Choroid plexus epithelial cell (primary cell): ENCODE measurements at regions not wholly inside any gene's neighbourhood (a gene's known extent, or its start where the extent isn't known, plus 50 kb on each side); places are given as distances from the start of the nearest gene placed in this dataset.

Source experiments
- DNase-seq: peaks from one replicate; pipeline ENCODE4 v3.0.0-alpha.2; 2010; ENCODE audit warnings: low read depth
- H3K4me3 ChIP-seq: 2 replicates; pipeline ENCODE4 v1.5.1; 2011; ENCODE audit warnings: low read depth, mild to moderate bottlenecking, control low read depth, low read length, moderate library complexity
- CTCF ChIP-seq: conservative IDR thresholded peaks from 2 replicates; pipeline ENCODE4 v1.5.1; 2011; ENCODE audit warnings: low read depth, mild to moderate bottlenecking, control low read depth, inconsistent platforms, low read length, moderate library complexity

DNA sequence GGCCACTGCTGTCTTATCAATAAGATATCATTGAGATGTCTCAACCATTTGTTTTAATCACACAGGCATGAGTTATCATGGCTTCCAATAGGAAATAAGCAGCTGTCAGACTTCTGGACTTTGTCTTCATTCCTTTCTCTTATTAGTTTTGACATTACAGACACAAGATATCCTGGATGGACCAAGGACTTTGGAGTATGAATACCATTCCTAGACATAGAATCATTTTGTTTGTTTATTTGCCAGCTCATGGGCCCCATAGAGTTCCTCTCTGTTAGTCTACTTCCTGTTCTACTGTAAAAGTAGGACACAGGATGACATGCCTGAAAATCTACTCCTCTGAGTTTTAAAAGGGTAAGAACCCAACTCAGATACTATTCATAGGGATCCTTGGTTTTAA is 77.7 kb upstream of the KCNJ16 start:
- no peak for TF ChIP-seq CTCF
- no peak overlapping the region for H3K4me3 ChIP-seq
- DNase-seq, result peak; percentile 54

- no peak for DNase-seq
- TF ChIP-seq CTCF, result no peak
- H3K4me3 ChIP-seq, result no peak overlapping the region
Observed at GRCh38 chr17:69999253-69999652, 75.8 kb upstream of the KCNJ16 start.

GRCh38 chr17:70006159-70006558 is 68.9 kb upstream of the KCNJ16 start:
- TF ChIP-seq CTCF, result no peak
- DNase-seq, result peak; percentile 40
- no peak overlapping the region for H3K4me3 ChIP-seq

DNA sequence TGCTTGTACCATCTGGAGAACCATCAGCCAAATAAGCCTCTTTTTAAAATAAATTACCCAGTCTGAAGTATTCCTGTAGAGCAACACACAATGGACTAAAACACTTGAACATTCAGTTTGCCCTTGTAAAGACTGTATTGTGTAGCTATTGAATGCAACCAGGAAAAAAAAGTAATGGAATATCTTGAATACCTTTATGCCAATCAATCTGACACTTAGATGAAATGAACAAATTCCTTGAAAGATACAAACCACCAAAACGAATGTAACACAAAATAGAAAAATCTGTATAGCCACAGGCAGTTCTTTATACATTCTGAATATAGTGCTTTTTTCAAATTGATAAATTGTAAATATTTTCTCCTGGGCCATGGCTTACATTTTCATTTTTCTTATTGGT is 63.3 kb upstream of the KCNJ16 start:
- no peak for DNase-seq
- no peak for TF ChIP-seq CTCF
- H3K4me3 ChIP-seq, result no peak overlapping the region

GRCh38 chr17:70013911-70014310 is 61.1 kb upstream of the KCNJ16 start:
- TF ChIP-seq CTCF, result no peak
- no peak for DNase-seq
- no peak overlapping the region for H3K4me3 ChIP-seq

DNA sequence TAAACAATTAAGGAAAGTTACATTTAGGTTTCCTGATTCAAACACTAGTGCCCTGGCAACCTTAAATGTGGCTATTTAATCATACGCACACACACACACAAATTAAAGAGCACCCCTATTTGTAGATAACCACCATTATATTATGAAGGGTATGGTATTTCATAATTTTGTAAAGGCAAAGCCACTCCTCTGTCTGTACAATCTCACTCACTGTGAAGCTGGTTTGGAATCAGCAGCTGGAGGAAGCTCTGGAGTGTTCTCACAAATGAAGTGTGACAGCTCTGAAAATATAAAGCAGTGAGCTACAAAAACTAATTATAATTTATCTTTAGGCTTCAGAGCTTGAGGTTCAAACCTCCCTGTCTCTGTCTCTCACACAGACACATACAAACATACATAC is 57.9 kb upstream of the KCNJ16 start:
- no peak for DNase-seq
- H3K4me3 ChIP-seq, result no peak overlapping the region
- TF ChIP-seq CTCF, result no peak

DNA sequence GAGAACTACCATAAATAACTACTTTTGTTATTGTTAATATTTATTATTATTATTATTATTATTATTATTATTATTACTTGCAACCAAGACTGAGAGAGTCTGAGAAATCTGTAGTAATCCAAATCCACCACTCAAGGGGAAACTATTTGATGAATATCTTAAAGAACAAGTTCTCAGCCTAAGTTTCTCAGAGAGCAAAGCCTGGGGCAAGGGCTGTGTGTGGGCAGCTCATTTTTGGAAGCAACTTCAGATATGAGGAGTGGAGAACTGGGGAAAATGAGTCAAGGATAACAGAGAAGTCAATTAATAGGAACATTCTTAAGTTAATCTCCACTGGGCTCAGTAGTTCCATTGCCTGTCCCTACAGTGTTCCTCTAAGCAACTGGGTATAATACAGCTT is 57.1 kb upstream of the KCNJ16 start:
- no peak for DNase-seq
- H3K4me3 ChIP-seq, result no peak overlapping the region
- TF ChIP-seq CTCF, result no peak
